Endodermal cell (in vitro differentiated cells): ENCODE measurements at regions not wholly inside any gene's neighbourhood (a gene's known extent, or its start where the extent isn't known, plus 50 kb on each side); places are given as distances from the start of the nearest gene placed in this dataset.

Experiments used
- DNase-seq: peaks from one replicate; pipeline ENCODE4 v3.0.0-alpha.2; 2017
- H3K27ac ChIP-seq: 2 replicates; pipeline ENCODE4 v1.5.1; 2013; ENCODE audit warnings: mild to moderate bottlenecking, low read depth, low read length, moderate library complexity
- H3K27me3 ChIP-seq: 2 replicates; pipeline ENCODE4 v1.6.1; 2013; ENCODE audit warnings: mild to moderate bottlenecking, low read length, moderate library complexity; ENCODE audit not compliant: insufficient read depth, control insufficient read depth, poor library complexity, severe bottlenecking
- H3K36me3 ChIP-seq: 2 replicates; pipeline ENCODE4 v1.7.0; 2013; ENCODE audit warnings: mild to moderate bottlenecking, low read length, moderate library complexity; ENCODE audit not compliant: control insufficient read depth, insufficient read depth
- H3K4me1 ChIP-seq: one replicate; pipeline ENCODE4 v1.7.0; 2013; ENCODE audit warnings: low read length; ENCODE audit not compliant: control insufficient read depth, insufficient read depth
- H3K4me3 ChIP-seq: 2 replicates; pipeline ENCODE4 v1.5.1; 2013; ENCODE audit warnings: mild to moderate bottlenecking, low read length, moderate library complexity
- H3K9ac ChIP-seq: 2 replicates; pipeline ENCODE4 v1.6.1; 2013; ENCODE audit warnings: mild to moderate bottlenecking, low read length, moderate library complexity; ENCODE audit not compliant: poor library complexity, severe bottlenecking; ENCODE audit errors: extremely low read depth
- H3K9me3 ChIP-seq: 2 replicates; pipeline ENCODE4 v1.6.1; 2013; ENCODE audit warnings: mild to moderate bottlenecking, low read length, moderate library complexity; ENCODE audit not compliant: control insufficient read depth
- H3K27ac Mint-ChIP-seq: 2 replicates; pipeline ENCODE4 v1.8.0; 2020; ENCODE audit warnings: mixed read lengths
- H3K27me3 Mint-ChIP-seq: 2 replicates; pipeline ENCODE4 v1.8.0; 2021; ENCODE audit warnings: mild to moderate bottlenecking, mixed read lengths; ENCODE audit not compliant: insufficient read depth
- H3K36me3 Mint-ChIP-seq: 2 replicates; pipeline ENCODE4 v1.8.0; 2020; ENCODE audit warnings: low read depth, mixed read lengths
- H3K4me1 Mint-ChIP-seq: 2 replicates; pipeline ENCODE4 v1.8.0; 2020; ENCODE audit warnings: mixed read lengths
- H3K4me3 Mint-ChIP-seq: 2 replicates; pipeline ENCODE4 v1.8.0; 2020; ENCODE audit warnings: mild to moderate bottlenecking, moderate library complexity, mixed read lengths
- H3K9me3 Mint-ChIP-seq: 2 replicates; pipeline ENCODE4 v1.8.0; 2020; ENCODE audit warnings: mild to moderate bottlenecking, mixed read lengths
- WGBS, 2 experiments: methylation state at CpG; one replicate each; pipeline versions ENCODE4 v1.1.5 to v1.1.7; 2013; ENCODE audit warnings: missing lambda C conversion rate in 2 of 2, mixed read lengths in 1 of 2; ENCODE audit not compliant: insufficient coverage in 1 of 2, insufficient read length in 1 of 2; 5-methylcytosine and 5-hydroxymethylcytosine counted together
- TF ChIP-seq, protein P1 (sequence below): fragments of 200-600 bp; sonication (generic); conservative IDR thresholded peaks from 2 replicates; pipeline ENCODE4 v1.5.0; 2021; ENCODE audit warnings: antibody characterized with exemption, mild to moderate bottlenecking

DNA sequence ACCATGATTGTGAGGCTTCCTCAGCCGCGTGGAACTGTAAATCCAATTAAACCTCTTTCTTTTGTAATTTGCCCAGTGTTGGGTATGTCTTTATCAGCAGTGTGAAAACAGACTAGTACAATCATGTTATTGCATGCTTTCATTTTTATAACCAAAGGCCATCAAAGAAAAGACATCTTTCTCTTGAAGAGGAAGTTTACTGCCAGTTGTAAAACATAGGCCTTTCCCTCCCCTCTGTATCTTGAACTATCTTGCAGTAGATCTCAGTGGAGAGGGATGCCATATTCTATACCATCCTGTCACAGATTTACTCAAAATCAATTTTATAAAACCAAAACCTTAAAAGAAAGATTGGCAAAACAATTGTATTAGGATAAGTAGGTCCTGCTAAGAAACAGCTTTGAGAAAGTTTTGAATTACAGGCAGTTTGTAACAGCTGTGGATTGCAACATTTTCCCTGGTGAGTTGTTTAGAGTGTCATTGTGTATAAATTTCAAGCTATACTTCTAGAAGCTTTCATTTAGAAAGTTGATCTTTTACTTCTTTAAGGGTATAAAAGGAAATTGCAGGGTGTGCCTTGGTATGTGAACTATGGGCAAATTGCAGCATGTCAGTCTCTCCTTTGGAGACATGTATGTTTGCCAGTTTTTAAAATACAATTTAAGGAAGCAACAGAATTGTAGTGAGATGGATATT lies 128.0 kb downstream of the ATP23 start:
- Histone ChIP-seq H3K9ac (no peak overlapping the region), H3K9me3 (peaks cover 4% of the 10 kb centered on the region), H3K4me1 (no peaks in the 10 kb centered on the region), H3K4me3 (no peak overlapping the region), H3K36me3 (no peaks in the 10 kb centered on the region), H3K27ac (no peak overlapping the region), H3K27me3 (no peaks in the 10 kb centered on the region)
- Mint-ChIP-seq H3K36me3 (no peaks in the 10 kb centered on the region), H3K27ac (no peak overlapping the region), H3K27me3 (no peaks in the 10 kb centered on the region), H3K4me1 (no peaks in the 10 kb centered on the region), H3K9me3 (peaks cover 17% of the 10 kb centered on the region), H3K4me3 (no peak overlapping the region)
- 95% methylated on average over 2 of the region's 2 CpGs; no CpG with 5 or more reads in 1 of the 2 experiments for WGBS, 2 experiments
- TF ChIP-seq, protein P1, sequence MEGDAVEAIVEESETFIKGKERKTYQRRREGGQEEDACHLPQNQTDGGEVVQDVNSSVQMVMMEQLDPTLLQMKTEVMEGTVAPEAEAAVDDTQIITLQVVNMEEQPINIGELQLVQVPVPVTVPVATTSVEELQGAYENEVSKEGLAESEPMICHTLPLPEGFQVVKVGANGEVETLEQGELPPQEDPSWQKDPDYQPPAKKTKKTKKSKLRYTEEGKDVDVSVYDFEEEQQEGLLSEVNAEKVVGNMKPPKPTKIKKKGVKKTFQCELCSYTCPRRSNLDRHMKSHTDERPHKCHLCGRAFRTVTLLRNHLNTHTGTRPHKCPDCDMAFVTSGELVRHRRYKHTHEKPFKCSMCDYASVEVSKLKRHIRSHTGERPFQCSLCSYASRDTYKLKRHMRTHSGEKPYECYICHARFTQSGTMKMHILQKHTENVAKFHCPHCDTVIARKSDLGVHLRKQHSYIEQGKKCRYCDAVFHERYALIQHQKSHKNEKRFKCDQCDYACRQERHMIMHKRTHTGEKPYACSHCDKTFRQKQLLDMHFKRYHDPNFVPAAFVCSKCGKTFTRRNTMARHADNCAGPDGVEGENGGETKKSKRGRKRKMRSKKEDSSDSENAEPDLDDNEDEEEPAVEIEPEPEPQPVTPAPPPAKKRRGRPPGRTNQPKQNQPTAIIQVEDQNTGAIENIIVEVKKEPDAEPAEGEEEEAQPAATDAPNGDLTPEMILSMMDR, result no peak
- DNase-seq, result no peak

- TF ChIP-seq, protein P1, result no peak
- WGBS, 2 experiments, result 98 to 100% methylated on average over 1 to 2 of the region's 2 CpGs
- Mint-ChIP-seq H3K9me3 (peaks cover 17% of the 10 kb centered on the region), H3K4me3 (no peak overlapping the region), H3K4me1 (peaks cover 7% of the 10 kb centered on the region), H3K27me3 (no peaks in the 10 kb centered on the region), H3K36me3 (no peaks in the 10 kb centered on the region), H3K27ac (no peak overlapping the region)
- Histone ChIP-seq H3K9me3 (peaks cover 4% of the 10 kb centered on the region), H3K36me3 (no peaks in the 10 kb centered on the region), H3K27me3 (no peaks in the 10 kb centered on the region), H3K27ac (no peak overlapping the region), H3K4me1 (no peaks in the 10 kb centered on the region), H3K4me3 (no peak overlapping the region), H3K9ac (no peak overlapping the region)
- no peak for DNase-seq
Measured at GRCh38 chr12:58071994-58072393, 130.6 kb downstream of the ATP23 start.

- no peaks in the 10 kb centered on the region for H3K27me3 Mint-ChIP-seq
- no peak overlapping the region for H3K4me3 Mint-ChIP-seq
- H3K9ac ChIP-seq, result no peak overlapping the region
- no peak overlapping the region for H3K4me3 ChIP-seq
- no peak overlapping the region for H3K27ac ChIP-seq
- H3K9me3 ChIP-seq, result no peaks in the 10 kb centered on the region
- H3K27me3 ChIP-seq, result no peaks in the 10 kb centered on the region
- no peak for DNase-seq
- peaks cover 11% of the 10 kb centered on the region for H3K4me1 Mint-ChIP-seq
- no peaks in the 10 kb centered on the region for H3K36me3 ChIP-seq
- no peaks in the 10 kb centered on the region for H3K36me3 Mint-ChIP-seq
- no peaks in the 10 kb centered on the region for H3K4me1 ChIP-seq
- H3K9me3 Mint-ChIP-seq, result peaks cover 11% of the 10 kb centered on the region
- TF ChIP-seq, protein P1, result no peak
- no peak overlapping the region for H3K27ac Mint-ChIP-seq
- WGBS, 2 experiments, result no CpG with 5 or more reads among the region's 1 CpG
Measured at GRCh38 chr12:58074259-58074658, 132.9 kb downstream of the ATP23 start.
